ENCODE measurements at regions not wholly inside any gene's neighbourhood (a gene's known extent, or its start where the extent isn't known, plus 50 kb on each side); places are given as distances from the start of the nearest gene placed in this dataset.
"Not testable (repeated sequence)": the region's sequence is repeated elsewhere in the genome, so short reads cannot be mapped to it uniquely, and the experiment has no call there.

DNA sequence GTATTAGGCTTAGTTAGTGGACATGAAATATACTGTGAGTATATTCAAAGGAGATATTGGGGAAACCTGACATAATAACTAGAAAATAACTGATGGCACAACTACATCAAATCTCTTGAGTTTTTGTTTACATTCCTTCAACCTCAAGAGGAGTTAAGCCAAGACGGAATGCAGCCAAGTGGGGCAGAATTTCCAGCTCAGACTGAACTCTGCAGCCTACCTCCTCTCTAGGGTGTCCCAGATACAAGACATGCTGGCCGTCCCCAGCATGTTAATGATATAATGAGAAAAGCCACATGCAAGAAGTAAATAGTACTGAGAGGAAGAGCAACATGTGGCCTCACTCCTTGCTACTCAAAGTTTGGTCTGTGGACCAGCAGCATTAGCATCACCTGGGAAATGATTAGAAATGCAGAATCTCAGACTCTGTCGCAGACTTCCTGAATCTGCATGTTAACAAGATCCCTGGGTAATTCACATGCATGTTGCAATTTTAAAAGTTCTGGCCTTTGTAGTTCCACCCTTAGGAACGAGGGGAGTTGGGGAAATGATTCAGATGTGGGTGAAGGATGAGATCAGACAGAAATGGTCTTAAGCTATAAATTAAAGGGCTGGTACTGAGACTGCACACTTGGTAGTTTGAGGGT, 118.4 kb upstream of the CACUL1 start:
- DNase-seq = no peak

GRCh38 chr10:118873738-118874105, 119.0 kb upstream of the CACUL1 start:
- no peak for DNase-seq

DNA sequence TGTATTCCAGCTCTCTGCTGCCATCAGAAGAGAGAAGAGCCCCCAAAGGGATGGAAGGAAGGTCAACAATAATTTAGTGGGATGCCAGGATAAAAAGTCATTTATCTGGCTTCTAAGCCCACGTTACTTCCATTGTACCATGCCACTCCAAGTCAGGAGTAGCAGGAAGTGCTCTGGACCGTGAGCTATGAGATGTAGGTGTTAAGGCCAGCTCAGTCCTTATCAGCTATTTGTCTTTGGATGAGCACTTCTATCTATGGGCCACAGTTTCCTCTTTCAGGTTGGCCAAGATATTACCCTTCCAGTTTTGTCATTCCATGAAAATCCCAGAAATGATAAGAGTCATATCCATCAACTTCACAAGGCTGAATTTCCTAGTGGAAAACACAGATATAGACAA, 119.4 kb upstream of the CACUL1 start:
- DNase-seq = no peak

DNA sequence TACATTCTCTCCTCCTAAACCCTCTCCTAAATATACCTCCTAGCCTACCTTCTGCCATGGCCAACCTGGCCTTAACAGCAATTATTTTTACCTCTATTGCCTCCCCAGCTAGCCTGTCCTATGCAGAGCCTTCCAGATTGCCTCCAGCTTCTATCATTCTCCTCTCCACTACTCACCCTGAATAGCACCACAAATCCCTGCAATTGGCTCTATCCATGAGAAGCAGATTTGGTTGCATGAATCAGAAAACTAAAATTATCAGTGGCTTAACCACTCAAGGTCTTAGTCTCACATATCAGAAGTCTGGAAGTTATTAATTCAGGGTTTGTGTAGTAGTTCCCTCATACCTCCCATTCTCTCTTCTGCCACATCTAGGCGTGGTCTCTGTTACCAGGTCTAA, 120.3 kb upstream of the CACUL1 start:
- no peak for DNase-seq

DNA sequence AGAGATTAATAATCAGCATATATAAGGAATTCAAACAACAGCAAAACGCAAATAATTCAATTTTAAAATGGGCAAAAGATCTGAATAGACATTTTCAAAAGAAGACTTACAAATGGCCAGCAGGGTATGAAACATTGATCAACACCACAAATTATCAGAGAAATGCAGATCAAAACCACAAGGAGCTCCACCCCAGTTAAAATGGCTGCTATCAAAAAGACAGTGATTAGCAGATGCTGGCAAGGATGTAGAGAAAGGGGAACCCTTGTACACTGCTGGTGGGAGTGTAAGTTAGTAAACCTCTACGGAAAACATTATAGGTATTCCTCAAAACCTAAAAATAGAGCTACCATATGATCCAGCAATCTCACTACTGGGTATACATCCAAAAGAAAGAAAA, 128.0 kb upstream of the CACUL1 start:
- no peak for DNase-seq

DNA sequence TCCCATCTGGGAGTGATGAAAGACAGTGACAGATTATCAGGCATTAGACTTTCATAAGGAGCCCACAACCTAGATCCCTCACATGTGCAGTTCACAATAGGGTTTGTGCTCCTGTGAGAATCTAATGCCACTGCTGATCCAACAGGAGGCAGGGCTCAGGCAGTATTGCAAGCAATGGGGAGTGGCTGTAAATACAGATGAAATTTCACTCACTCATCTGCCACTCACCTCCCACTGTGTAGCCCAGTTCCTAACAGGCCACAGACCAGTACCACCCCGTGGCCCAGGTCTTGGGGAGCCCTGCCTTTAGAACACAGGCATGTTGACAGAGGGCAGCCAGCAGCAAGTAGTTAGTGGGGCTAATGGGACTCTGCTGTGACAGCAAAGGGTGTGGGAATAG, 137.3 kb upstream of the NANOS1 start:
- DNase-seq = no peak

DNA sequence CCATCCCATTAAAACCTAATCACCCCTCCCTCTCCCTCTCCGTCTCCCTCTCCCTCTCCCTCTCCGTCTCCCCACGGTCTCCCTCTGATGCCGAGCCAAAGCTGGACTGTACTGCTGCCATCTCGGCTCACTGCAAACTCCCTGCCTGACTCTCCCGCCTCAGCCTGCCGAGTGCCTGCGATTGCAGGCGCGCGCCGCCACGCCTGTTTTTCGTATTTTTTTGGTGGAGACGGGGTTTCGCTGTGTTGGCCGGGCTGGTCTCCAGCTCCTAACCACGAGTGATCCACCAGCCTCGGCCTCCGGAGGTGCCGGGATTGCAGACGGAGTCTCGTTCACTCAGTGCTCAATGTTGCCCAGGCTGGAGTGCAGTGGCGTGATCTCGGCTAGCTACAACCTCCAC, 134.6 kb upstream of the NANOS1 start:
- not testable (repeated sequence) for DNase-seq

- DNase-seq = no peak
Observed at GRCh38 chr10:118900617-118901016, 128.9 kb upstream of the NANOS1 start.

DNA sequence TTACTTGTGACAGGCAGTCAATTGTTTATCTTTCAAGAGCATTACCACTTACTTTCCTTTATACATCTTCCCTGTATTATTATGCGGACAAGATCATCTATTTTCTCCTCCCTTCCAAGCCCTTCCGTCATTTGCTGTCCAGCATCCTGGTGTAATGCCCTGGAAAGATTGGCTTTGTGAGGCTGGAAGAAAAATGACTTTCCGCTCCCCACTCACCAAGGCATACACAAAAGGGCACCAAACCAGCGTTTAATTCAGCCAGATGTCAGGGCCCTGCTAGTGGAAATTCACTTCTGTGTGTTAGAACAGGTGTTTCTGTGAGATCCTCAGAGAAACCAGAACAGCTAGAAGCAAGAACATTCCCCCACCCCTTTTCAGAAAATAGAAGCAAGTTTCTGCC, 128.1 kb upstream of the NANOS1 start:
- DNase-seq = no peak

DNA sequence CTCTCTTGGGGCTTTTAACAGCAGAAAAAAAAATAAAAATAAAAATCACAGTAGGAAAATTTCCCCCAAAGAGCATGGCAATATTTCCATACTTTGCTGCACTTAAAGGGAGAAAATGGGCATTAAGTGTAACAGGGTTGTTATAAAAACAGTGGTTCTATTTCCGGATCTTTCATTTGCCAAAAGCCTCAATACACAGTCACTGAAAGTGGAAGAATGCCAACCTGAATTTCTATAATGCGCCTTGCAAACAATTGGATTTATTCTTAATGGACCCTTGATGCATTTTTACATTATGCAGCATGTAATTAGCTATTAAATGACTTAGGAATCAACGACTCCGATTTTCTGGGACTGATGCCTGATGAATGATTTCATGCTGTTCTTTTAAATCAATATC, 127.6 kb upstream of the NANOS1 start:
- DNase-seq = no peak

GRCh38 chr10:118902656-118903055, 126.9 kb upstream of the NANOS1 start:
- not testable (repeated sequence) for DNase-seq

DNA sequence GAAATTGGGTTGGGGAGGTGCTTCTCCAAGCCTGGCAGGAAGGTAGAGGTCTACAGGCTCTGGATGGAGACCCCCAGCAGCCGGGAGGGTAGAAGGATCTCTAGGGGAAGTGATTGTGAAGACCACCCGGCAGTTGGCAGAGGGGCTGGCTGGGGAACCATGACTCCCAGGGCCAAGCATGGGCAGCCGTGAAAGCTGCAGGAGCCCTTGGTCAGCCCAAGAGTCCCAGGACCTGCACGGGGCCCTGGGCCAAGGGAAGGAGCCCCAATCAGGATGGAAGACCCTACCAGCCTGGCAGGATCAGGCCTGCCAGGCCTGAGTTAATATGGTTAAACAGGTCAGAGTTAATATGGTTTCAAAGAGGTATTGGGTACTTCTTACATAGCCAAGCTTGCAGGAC, 126.3 kb upstream of the NANOS1 start:
- DNase-seq = no peak

GRCh38 chr10:118903691-118904090, 125.8 kb upstream of the NANOS1 start:
- no peak for DNase-seq

DNA sequence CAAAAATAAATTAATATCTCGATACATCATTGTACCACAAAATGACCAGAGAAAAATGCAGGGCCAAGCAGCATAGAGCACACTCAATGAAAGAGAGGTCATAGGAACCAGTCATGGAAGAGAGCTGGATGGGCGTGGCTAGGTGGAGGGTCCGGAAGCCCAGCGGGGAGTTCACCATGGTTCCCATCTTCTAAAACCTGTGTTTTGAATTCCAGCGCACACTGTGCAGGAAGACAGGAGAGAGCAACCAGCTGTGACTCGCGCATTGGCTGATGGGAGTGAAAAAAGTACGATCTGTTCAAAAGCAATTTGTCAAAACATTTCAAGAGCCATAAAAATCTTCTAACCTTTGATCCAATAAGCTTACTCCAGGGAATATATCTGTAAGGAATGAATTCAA, 125.2 kb upstream of the NANOS1 start:
- DNase-seq = no peak

- DNase-seq = no peak
Observed at GRCh38 chr10:118907051-118907450, 122.5 kb upstream of the NANOS1 start.

GRCh38 chr10:118908557-118909256, 120.8 kb upstream of the NANOS1 start:
- DNase-seq = no peak

DNA sequence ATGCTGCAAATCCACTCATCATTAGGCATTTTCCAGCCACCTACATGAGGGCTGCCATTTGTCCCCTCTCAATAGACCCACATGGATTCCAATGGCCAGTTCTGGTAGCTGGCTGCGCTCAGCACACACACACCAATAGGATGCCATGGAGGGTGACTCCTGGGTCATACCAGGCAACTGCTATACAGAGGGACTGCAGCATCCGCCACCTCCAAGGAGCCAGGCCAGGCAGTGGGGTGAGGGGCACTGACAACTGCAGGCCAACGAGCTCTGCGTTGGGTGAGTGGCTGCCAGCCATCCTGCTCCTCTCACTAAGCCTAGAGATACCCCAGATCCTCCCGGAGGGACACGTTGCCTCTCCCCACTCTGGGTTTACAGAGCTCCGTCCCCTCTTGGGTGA, 118.8 kb upstream of the NANOS1 start:
- DNase-seq = no peak

GRCh38 chr10:118911363-118911762, 118.2 kb upstream of the NANOS1 start:
- DNase-seq = no peak

GRCh38 chr10:118912961-118913600, 116.4 kb upstream of the NANOS1 start:
- DNase-seq = no peak

GRCh38 chr10:118913825-118914224, 115.7 kb upstream of the NANOS1 start:
- no peak for DNase-seq

GRCh38 chr10:118914629-118915028, 114.9 kb upstream of the NANOS1 start:
- DNase-seq = no peak

DNA sequence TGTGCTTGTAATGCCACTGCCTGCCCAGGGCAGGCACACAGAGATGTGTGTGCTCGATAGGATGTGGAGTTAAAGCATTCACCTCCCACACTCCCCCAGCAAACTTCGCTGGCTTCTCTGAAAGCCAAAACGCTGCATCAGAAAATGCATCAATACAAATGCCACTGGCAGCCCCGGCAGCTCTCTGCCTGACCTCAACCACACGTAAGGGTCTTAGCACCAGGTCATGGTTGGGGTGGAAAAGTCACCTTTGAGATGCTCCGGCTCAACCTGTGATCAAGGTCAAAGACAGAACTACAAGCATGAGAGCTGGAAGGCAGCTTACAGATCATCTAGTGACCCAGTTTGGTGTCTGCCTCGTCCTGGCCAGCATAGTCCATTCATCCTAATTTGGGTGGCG, 114.4 kb upstream of the NANOS1 start:
- DNase-seq = no peak

DNA sequence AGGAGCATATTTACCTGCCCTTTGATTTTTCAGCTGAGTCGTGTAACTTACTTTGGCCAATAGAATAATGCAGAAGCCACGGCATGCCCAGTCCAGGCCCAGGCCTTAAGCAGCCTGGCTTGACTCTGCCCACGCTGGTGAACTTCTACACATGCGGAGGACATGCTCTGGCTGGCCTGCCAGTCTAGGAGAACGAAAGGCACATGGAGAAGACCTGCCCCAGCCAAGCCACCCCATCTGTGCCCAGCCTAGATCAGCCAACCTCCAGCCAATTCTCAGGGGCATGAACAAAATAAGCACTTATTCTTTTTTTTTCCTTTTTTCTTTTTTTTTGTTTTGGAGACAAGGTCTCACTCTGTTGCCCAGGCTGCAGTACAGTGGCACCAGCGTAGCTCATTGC, 112.7 kb upstream of the NANOS1 start:
- no peak for DNase-seq

- DNase-seq = no peak
Observed at GRCh38 chr10:118917701-118918100, 111.8 kb upstream of the NANOS1 start.

GRCh38 chr10:118918116-118918515, 111.4 kb upstream of the NANOS1 start:
- no peak for DNase-seq
